CD4-positive, alpha-beta T cell (primary cell): ENCODE measurements at regions not wholly inside any gene's neighbourhood (a gene's known extent, or its start where the extent isn't known, plus 50 kb on each side); places are given as distances from the start of the nearest gene placed in this dataset.

Source experiments
- ATAC-seq: fragments of 200-7000 bp; cut with Tn5 transposase; one replicate; pipeline ENCODE4 v1.10.0; 2022; ENCODE audit warnings: mild to moderate bottlenecking; ENCODE audit not compliant: poor library complexity
- CTCF ChIA-PET: fragments of 350-600 bp; sonication (Branson Sonifier 250); formaldehyde crosslinking; loops from one replicate; lab custom pipeline; 2021; ENCODE audit warnings: antibody characterized with exemption, inconsistent platforms; lab: Charles Lee
- POLR2A ChIA-PET: fragments of 350-600 bp; sonication (Branson Sonifier 250); formaldehyde crosslinking; loops from one replicate; lab custom pipeline; 2021; ENCODE audit warnings: antibody characterized with exemption, inconsistent platforms; lab: Charles Lee
- DNase-seq, 14 experiments: peaks; one replicate each; pipeline ENCODE4 v3.0.0-alpha.2; 2013 to 2020; ENCODE audit warnings: mixed read lengths in 2 of 14
- H3K27ac ChIP-seq, 2 donors: one replicate each; pipeline versions ENCODE4 v1.5.1 to v1.7.0; 2013; ENCODE audit warnings: low read length in 2 of 2, low read depth in 1 of 2, mild to moderate bottlenecking in 1 of 2
- H3K27me3 ChIP-seq, 2 experiments: 1 replicate in 1 of 2; 2 replicates in 1 of 2; pipeline versions ENCODE4 v1.6.1 to v1.7.0; 2013; ENCODE audit warnings: low read length in 2 of 2, control low read depth in 1 of 2, mild to moderate bottlenecking in 1 of 2, moderate library complexity in 1 of 2; ENCODE audit not compliant: insufficient read depth in 2 of 2, control insufficient read depth in 1 of 2
- H3K36me3 ChIP-seq: one replicate; pipeline ENCODE4 v1.6.1; 2013; ENCODE audit warnings: low read length, control low read depth; ENCODE audit not compliant: insufficient read depth
- H3K4me1 ChIP-seq: one replicate; pipeline ENCODE4 v1.6.1; 2013; ENCODE audit warnings: low read length, control low read depth; ENCODE audit not compliant: insufficient read depth
- H3K4me3 ChIP-seq: one replicate; pipeline ENCODE4 v1.5.1; 2013; ENCODE audit warnings: mild to moderate bottlenecking, low read length, moderate library complexity
- H3K9me3 ChIP-seq, 2 experiments: 1 replicate in 1 of 2; 2 replicates in 1 of 2; pipeline versions ENCODE4 v1.6.1 to v1.7.0; 2013; ENCODE audit warnings: low read length in 2 of 2, mild to moderate bottlenecking in 2 of 2, control low read depth in 1 of 2, moderate library complexity in 1 of 2; ENCODE audit not compliant: control insufficient read depth in 1 of 2, insufficient read depth in 1 of 2
- H3K27ac Mint-ChIP-seq: one replicate; pipeline ENCODE4 v1.8.0; 2020; ENCODE audit warnings: mixed read lengths
- H3K27me3 Mint-ChIP-seq: one replicate; pipeline ENCODE4 v1.8.0; 2021; ENCODE audit warnings: mixed read lengths
- H3K36me3 Mint-ChIP-seq: one replicate; pipeline ENCODE4 v1.8.0; 2021; ENCODE audit warnings: low read depth, mixed read lengths
- H3K4me1 Mint-ChIP-seq: one replicate; pipeline ENCODE4 v1.8.0; 2021; ENCODE audit warnings: low read depth, mixed read lengths
- H3K4me3 Mint-ChIP-seq: one replicate; pipeline ENCODE4 v1.8.0; 2020; ENCODE audit warnings: mild to moderate bottlenecking, mixed read lengths
- H3K9me3 Mint-ChIP-seq: one replicate; pipeline ENCODE4 v1.8.0; 2020; ENCODE audit warnings: mixed read lengths
- CTCF ChIP-seq: fragments of 200-600 bp; IDR thresholded peaks from one replicate; pipeline ENCODE4 v1.8.0; 2022; ENCODE audit warnings: antibody characterized with exemption, mild to moderate bottlenecking
- intact Hi-C, 2 experiments: fragments of 100-400 bp; cut with DNase I in 1 of 2; cut with micrococcal nuclease in 1 of 2; formaldehyde crosslinking; loops; one replicate each; pipeline versions ENCODE4 v1.15.1 to v1.9.0; 2023 to 2025; cut with DNase I, micrococcal nuclease

- Histone ChIP-seq H3K36me3 (no peaks in the 10 kb centered on the region), H3K27ac (no peak overlapping the region), H3K4me3 (no peak overlapping the region), H3K27me3 (no peaks in the 10 kb centered on the region), H3K9me3 (no peaks in the 10 kb centered on the region), H3K4me1 (no peaks in the 10 kb centered on the region)
- Mint-ChIP-seq H3K36me3 (no peaks in the 10 kb centered on the region), H3K4me3 (no peak overlapping the region), H3K9me3 (no peaks in the 10 kb centered on the region), H3K27me3 (peaks cover 3% of the 10 kb centered on the region), H3K4me1 (no peaks in the 10 kb centered on the region), H3K27ac (no peak overlapping the region)
- CTCF ChIA-PET = no interaction called here
- intact Hi-C loops = no loop called here
- ATAC-seq (no peak), DNase-seq (no peak)
- POLR2A ChIA-PET = no interaction called here
- TF ChIP-seq CTCF = no peak
These were observed 191.1 kb downstream of the MAT2B start for GRCh38 chr5:163696579-163696887.

- no peaks in the 10 kb centered on the region for H3K9me3 ChIP-seq
- TF ChIP-seq CTCF = no peak
- Mint-ChIP-seq H3K27ac (no peak overlapping the region), H3K4me3 (no peak overlapping the region), H3K4me1 (no peaks in the 10 kb centered on the region), H3K27me3 (no peaks in the 10 kb centered on the region), H3K9me3 (no peaks in the 10 kb centered on the region), H3K36me3 (no peaks in the 10 kb centered on the region)
- H3K36me3 ChIP-seq = no peaks in the 10 kb centered on the region
- ChIA-PET CTCF (no interaction called here), POLR2A (no interaction called here)
- H3K27ac ChIP-seq = no peak overlapping the region
- no peaks in the 10 kb centered on the region for H3K4me1 ChIP-seq
- no peak overlapping the region for H3K4me3 ChIP-seq
- intact Hi-C loops = no loop called here
- no peaks in the 10 kb centered on the region for H3K27me3 ChIP-seq
- ATAC-seq (no peak), DNase-seq (no peak)
These were observed 200.8 kb downstream of the MAT2B start for GRCh38 chr5:163706053-163706771.

GRCh38 chr5:163712011-163712410, 206.6 kb downstream of the MAT2B start:
- H3K4me3 ChIP-seq = no peak overlapping the region
- ChIA-PET CTCF (no interaction called here), POLR2A (no interaction called here)
- TF ChIP-seq CTCF = no peak
- no peak for DNase-seq
- peaks cover 0 to 3% of the 10 kb centered on the region in 2 experiments for H3K9me3 ChIP-seq
- H3K9me3 Mint-ChIP-seq = peaks cover 1% of the 10 kb centered on the region
- H3K27ac Mint-ChIP-seq = no peak overlapping the region
- no peak overlapping the region for H3K27ac ChIP-seq
- no peaks in the 10 kb centered on the region for H3K27me3 Mint-ChIP-seq
- no peaks in the 10 kb centered on the region for H3K4me1 Mint-ChIP-seq
- H3K4me3 Mint-ChIP-seq = no peak overlapping the region
- H3K27me3 ChIP-seq = no peaks in the 10 kb centered on the region
- H3K36me3 ChIP-seq = no peaks in the 10 kb centered on the region
- no peak for ATAC-seq
- intact Hi-C loops = no loop called here
- no peaks in the 10 kb centered on the region for H3K36me3 Mint-ChIP-seq
- H3K4me1 ChIP-seq = no peaks in the 10 kb centered on the region
